ENCODE measurements at regions not wholly inside any gene's neighbourhood (a gene's known extent, or its start where the extent isn't known, plus 50 kb on each side); places are given as distances from the start of the nearest gene placed in this dataset.

DNA sequence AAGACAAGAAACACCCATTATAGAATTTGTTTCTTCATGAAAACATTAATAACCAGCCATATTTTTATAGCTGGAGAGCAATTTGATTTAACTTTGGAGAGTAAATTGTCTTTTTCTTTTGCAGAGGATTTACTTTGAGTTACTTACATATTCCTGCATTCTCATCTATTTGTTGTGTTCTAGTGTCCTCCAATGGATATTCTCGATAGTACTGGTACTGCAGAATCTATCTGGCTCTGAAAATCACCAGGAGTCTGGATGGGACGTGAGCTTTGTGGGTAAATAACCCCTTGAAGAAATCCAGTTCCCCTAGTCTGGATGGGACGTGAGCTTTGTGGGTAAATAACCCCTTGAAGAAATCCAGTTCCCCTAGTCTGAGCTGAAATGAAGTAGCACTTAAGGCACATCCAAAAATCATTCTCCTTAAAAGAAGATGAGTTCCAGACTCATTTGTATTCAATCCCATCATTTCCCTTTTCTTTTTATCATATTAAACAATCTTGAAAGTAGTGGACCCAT is 294.1 kb upstream of the UBE2E2 start:
- H3K36me3 Mint-ChIP-seq (ENCODE audit: low read depth): no peaks in the 10 kb centered on the region
- no peaks in the 10 kb centered on the region for H3K4me1 Mint-ChIP-seq (ENCODE audit: low read depth)
- no peak for DNase-seq (ENCODE audit: low spot score)
- H3K27ac Mint-ChIP-seq: no peak overlapping the region
- no peaks in the 10 kb centered on the region for H3K27me3 Mint-ChIP-seq (ENCODE audit: low read depth)
- no peaks in the 10 kb centered on the region for H3K9me3 Mint-ChIP-seq
- no peak overlapping the region for H3K4me3 Mint-ChIP-seq

DNA sequence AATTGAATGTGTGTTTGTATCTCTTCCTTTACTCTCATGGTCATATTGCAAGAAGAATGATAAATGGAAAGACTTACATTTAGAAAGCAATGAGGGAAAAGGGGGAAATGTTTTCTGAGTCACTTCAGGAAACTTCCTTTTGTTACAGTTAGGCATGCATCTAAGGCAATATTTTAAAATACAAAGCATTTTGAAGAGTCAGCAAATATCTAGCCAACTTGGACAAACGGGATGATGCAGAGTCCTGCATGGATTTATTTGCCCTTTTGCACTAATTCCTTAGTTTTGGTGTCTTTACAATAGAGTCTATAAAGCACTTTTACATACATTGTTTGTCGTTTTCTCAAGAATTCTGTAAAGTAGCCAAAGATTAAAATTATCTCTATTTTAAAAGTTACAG is 286.2 kb upstream of the UBE2E2 start:
- Mint-ChIP-seq H3K9me3 (no peaks in the 10 kb centered on the region), H3K27me3 (ENCODE audit: low read depth) (no peaks in the 10 kb centered on the region), H3K27ac (no peak overlapping the region), H3K4me1 (ENCODE audit: low read depth) (no peaks in the 10 kb centered on the region), H3K36me3 (ENCODE audit: low read depth) (no peaks in the 10 kb centered on the region), H3K4me3 (no peak overlapping the region)
- DNase-seq (ENCODE audit: low spot score): no peak

DNA sequence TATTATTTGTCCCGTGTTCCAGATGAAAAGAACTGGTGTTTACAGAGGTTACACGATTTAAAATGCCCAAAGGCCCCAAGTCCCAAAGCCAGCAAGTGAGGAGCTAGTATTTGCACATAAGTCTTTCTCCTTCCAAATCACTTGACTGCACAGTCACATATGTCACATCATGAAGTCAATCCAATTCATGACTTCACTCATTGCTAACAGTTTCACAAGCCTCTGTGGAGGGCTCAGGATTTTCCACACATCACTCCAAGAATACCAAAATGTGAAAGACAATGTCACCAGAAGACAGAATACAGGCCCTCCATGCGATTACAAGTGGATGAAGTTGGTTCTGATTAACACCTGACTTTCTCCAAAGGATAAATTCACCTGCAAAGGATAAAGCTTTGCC is 283.1 kb upstream of the UBE2E2 start:
- Mint-ChIP-seq H3K4me1 (ENCODE audit: low read depth) (no peaks in the 10 kb centered on the region), H3K9me3 (no peaks in the 10 kb centered on the region), H3K27me3 (ENCODE audit: low read depth) (no peaks in the 10 kb centered on the region), H3K36me3 (ENCODE audit: low read depth) (no peaks in the 10 kb centered on the region), H3K27ac (no peak overlapping the region), H3K4me3 (no peak overlapping the region)
- DNase-seq (ENCODE audit: low spot score): no peak

DNA sequence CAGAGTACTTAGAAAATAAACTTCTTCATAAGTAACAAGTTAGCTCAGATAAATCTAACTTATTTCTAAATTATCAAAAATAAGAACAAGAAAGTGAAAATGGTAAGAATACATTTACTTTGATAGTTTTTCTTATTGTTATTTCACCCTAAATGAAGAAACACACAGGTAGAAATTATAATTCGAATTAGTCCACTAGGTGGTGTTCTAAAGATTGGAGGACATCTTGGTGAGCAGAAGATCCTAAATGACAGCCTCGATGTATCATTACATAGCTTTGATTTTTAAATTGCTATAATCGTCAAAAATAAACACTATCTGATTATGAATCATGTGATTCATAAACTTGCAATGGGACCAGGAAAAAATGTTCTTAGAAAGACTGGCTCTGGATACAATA is 280.8 kb upstream of the UBE2E2 start:
- no peak for DNase-seq (ENCODE audit: low spot score)
- H3K9me3 Mint-ChIP-seq: no peaks in the 10 kb centered on the region
- no peak overlapping the region for H3K4me3 Mint-ChIP-seq
- no peaks in the 10 kb centered on the region for H3K27me3 Mint-ChIP-seq (ENCODE audit: low read depth)
- no peaks in the 10 kb centered on the region for H3K4me1 Mint-ChIP-seq (ENCODE audit: low read depth)
- H3K36me3 Mint-ChIP-seq (ENCODE audit: low read depth): no peaks in the 10 kb centered on the region
- H3K27ac Mint-ChIP-seq: no peak overlapping the region

DNA sequence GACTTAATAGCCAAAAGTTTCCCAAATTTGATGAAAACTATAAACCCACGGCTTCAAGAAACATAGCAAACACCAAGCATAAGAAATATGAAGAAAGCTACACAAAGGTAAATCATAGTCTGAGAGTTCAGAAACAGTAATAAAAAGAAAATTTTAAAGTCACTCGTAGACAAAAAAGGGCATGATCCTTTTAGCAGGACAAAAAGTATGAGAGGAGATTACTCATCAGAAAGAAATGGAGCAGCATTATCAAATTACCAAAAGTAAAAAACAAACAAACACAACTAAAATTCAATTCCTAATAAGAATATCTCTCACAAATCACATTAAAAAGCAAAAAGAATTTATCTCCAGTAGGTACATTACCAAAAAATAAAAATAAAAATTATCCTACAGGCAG is 279.4 kb upstream of the UBE2E2 start:
- Mint-ChIP-seq H3K4me1 (ENCODE audit: low read depth) (no peaks in the 10 kb centered on the region), H3K36me3 (ENCODE audit: low read depth) (no peaks in the 10 kb centered on the region), H3K4me3 (no peak overlapping the region), H3K27ac (no peak overlapping the region), H3K27me3 (ENCODE audit: low read depth) (no peaks in the 10 kb centered on the region), H3K9me3 (no peaks in the 10 kb centered on the region)
- no peak for DNase-seq (ENCODE audit: low spot score)

DNA sequence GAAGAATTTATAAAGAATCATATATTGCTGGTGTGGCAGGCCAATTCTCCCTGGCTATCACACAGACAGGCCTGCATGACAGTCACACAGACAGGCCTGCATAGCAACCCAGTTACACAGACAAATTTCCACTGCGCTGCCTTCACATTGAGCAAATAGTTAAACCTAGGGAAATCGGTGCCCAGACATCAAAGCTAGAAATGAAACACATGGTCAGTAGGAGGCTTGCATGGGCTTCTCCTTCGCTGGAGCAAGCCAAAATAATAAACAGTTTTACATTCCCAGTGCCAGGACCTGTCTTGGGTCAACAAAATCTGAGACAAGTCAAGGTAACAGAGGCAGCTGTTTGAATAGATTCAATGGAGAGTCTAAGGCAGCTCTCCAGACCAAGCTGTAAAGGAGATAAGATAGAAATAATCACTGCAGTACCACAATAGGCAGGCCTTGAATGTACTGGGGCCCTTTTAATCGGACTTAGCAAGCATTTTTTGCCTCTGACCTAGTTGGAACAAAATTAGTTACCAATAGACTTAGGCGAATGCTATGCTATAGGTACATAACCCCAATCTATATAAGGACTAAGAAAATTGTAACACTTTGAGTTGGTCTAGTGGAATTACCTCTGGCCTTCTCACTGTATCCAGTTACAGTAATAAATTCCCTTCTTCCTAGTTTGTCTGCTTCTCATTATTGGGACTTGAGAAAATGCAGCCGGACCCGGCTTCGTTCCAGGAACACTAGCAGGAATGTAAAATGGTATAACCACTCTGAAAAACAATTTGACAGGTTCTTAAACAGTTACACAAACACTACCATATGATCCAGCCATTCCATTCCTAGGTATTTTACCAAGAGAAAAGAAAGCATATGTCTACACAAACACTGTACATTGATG is 274.7 kb upstream of the UBE2E2 start:
- Mint-ChIP-seq H3K36me3 (ENCODE audit: low read depth) (no peaks in the 10 kb centered on the region), H3K4me3 (no peak overlapping the region), H3K9me3 (no peaks in the 10 kb centered on the region), H3K27me3 (ENCODE audit: low read depth) (no peaks in the 10 kb centered on the region), H3K27ac (no peak overlapping the region), H3K4me1 (ENCODE audit: low read depth) (no peaks in the 10 kb centered on the region)
- DNase-seq (ENCODE audit: low spot score): no peak

DNA sequence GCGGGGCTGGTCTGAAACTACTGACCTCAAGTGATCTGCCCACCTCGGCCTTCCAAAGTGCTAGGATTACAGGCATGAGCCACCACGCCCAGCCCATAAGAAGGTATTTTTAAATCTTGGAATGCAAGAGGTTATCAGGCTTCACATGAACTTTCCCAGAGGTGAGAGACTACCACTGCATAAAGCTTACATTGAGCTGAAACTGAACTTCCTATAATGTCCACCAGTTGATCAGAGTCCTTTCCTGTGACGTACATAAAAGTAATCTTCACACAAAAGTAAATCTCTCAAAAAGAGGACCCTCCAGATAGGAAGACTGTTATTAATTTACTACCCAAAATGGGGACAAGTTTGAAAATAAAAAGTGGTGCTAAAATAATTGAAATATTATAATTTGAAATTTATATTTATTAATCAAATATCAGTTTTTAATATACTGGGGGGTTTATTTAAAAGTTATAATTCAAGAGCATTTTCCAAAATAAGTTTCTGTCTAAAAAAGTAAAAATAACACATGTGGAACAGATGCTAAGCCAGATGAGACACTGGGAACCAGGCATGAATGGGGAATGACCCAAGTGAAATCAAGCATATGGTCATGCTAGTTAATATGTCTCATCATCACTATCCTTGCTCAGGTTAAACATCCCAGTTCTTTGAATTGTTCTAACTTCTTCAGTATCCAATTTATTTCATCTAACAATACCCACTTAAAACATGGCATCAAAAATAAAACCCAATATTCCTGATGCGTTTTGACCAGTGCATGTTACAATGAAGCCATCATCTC is 269.9 kb upstream of the UBE2E2 start:
- no peak for DNase-seq (ENCODE audit: low spot score)
- Mint-ChIP-seq H3K36me3 (ENCODE audit: low read depth) (no peaks in the 10 kb centered on the region), H3K4me3 (no peak overlapping the region), H3K9me3 (no peaks in the 10 kb centered on the region), H3K4me1 (ENCODE audit: low read depth) (no peaks in the 10 kb centered on the region), H3K27ac (no peak overlapping the region), H3K27me3 (ENCODE audit: low read depth) (no peaks in the 10 kb centered on the region)

DNA sequence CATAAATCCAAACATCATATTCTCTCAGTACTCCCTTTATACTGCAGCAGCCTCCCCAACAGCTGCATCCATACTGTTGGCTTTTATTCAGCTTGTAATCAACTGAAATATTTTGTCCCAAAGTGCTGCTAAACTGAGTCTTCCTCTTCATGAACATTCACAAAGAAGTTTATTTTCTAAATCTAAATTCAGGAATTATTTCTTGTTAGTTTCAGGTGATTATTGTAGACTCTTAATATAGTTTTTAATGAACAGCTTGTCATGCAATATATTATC is 269.3 kb upstream of the UBE2E2 start:
- no peaks in the 10 kb centered on the region for H3K9me3 Mint-ChIP-seq
- DNase-seq (ENCODE audit: low spot score): no peak
- H3K4me3 Mint-ChIP-seq: no peak overlapping the region
- no peak overlapping the region for H3K27ac Mint-ChIP-seq
- H3K27me3 Mint-ChIP-seq (ENCODE audit: low read depth): no peaks in the 10 kb centered on the region
- no peaks in the 10 kb centered on the region for H3K4me1 Mint-ChIP-seq (ENCODE audit: low read depth)
- H3K36me3 Mint-ChIP-seq (ENCODE audit: low read depth): no peaks in the 10 kb centered on the region

DNA sequence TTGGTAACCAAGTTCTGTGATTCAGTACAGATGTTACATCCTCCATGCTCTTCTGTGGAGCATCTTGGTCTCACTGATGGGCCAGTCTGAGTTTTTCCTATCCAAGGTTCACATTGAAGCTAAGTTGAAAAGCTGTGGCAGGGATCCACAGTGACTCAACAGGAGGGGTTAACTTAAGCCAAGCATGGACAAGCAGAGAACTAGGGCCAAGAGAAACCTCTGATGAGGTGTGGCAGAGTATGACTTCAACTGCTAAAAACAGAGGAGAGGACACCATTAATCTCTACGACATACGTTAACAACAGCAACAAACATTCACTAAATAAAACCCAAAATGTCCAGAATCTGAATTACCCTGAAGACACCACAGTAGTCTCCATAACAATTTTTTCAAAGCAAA is 268.1 kb upstream of the UBE2E2 start:
- Mint-ChIP-seq H3K27ac (no peak overlapping the region), H3K9me3 (no peaks in the 10 kb centered on the region), H3K27me3 (ENCODE audit: low read depth) (no peaks in the 10 kb centered on the region), H3K4me1 (ENCODE audit: low read depth) (no peaks in the 10 kb centered on the region), H3K36me3 (ENCODE audit: low read depth) (no peaks in the 10 kb centered on the region), H3K4me3 (no peak overlapping the region)
- DNase-seq (ENCODE audit: low spot score): no peak

DNA sequence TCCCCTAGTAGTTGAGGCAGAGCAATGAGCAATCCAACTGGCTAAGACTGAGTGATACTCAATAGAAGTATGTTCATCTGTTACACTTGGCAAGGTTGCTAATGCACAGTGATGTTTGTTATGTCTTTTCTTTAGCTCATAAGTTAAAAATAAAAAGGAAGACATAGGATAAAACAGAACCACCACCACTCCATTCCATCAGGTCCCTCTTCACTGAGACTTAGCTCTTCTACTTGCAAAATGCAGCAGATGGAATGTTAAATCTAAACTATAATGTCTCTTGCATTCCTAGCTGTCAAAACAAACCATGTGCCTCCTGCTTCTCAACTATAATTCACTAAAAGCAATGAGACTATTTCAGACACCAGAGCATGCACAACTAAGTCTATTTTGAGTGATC is 265.6 kb upstream of the UBE2E2 start:
- no peak overlapping the region for H3K4me3 Mint-ChIP-seq
- H3K4me1 Mint-ChIP-seq (ENCODE audit: low read depth): no peaks in the 10 kb centered on the region
- H3K27ac Mint-ChIP-seq: no peak overlapping the region
- DNase-seq (ENCODE audit: low spot score): no peak
- no peaks in the 10 kb centered on the region for H3K36me3 Mint-ChIP-seq (ENCODE audit: low read depth)
- H3K27me3 Mint-ChIP-seq (ENCODE audit: low read depth): no peaks in the 10 kb centered on the region
- no peaks in the 10 kb centered on the region for H3K9me3 Mint-ChIP-seq

DNA sequence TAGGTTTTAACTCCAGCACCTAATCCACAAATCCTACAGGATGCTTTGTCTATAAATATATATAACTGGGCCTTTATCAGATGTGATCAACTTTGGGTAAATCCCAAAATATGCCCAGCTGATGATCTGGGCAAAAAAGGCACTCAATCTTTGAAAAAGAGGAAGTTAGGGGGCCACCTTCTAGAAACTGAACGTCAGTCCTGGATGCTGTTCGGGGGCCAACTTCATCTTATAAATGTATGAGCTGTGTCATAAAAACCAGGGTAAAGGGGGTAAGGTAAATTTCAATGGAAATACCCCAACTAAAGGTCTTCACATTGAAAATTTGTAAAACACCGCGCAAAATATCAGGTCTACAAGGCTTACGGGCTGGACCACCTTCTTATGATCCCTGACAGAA is 264.4 kb upstream of the UBE2E2 start:
- Mint-ChIP-seq H3K27ac (no peak overlapping the region), H3K27me3 (ENCODE audit: low read depth) (no peaks in the 10 kb centered on the region), H3K9me3 (no peaks in the 10 kb centered on the region), H3K4me3 (no peak overlapping the region), H3K4me1 (ENCODE audit: low read depth) (no peaks in the 10 kb centered on the region), H3K36me3 (ENCODE audit: low read depth) (no peaks in the 10 kb centered on the region)
- DNase-seq (ENCODE audit: low spot score): no peak

DNA sequence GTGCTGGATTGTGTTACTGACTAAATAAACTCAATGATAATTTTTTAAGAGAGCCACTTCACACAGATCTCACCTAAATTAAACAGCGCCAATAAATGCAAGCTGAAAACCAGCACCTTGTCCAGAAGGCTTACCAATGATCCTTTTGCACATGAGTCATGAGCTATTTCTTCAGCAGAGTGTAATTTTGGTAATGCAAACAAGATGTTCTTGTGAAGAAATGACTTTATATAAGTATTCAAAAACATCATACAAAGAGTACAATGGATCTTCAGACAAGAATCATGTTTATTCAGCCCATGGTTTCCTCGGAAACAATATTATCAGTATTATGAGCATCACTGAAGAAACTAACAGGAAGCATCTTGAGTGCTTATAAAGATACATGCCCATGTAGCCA is 263.8 kb upstream of the UBE2E2 start:
- Mint-ChIP-seq H3K27ac (no peak overlapping the region), H3K9me3 (no peaks in the 10 kb centered on the region), H3K4me1 (ENCODE audit: low read depth) (no peaks in the 10 kb centered on the region), H3K36me3 (ENCODE audit: low read depth) (no peaks in the 10 kb centered on the region), H3K4me3 (no peak overlapping the region), H3K27me3 (ENCODE audit: low read depth) (no peaks in the 10 kb centered on the region)
- no peak for DNase-seq (ENCODE audit: low spot score)

DNA sequence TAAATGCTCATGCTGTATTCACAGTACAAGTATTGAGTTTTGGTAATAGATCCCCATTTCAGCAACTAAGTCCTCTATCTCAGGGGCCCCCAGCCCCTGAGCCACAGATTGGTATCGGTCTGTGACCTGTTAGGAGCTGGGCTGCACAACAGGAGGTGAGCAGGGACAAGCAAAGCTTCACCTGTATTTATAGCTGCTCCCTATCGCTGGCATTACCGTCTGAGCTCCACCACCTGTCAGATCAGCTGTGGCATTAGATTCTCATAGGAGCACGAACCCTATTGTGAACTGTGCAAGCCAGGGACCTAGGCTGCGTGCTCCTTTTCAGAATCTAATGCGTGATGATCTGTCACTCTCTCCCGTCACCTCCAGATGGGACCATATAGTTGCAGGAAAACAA is 262.8 kb upstream of the UBE2E2 start:
- no peaks in the 10 kb centered on the region for H3K4me1 Mint-ChIP-seq (ENCODE audit: low read depth)
- no peak overlapping the region for H3K27ac Mint-ChIP-seq
- DNase-seq (ENCODE audit: low spot score): no peak
- no peak overlapping the region for H3K4me3 Mint-ChIP-seq
- H3K27me3 Mint-ChIP-seq (ENCODE audit: low read depth): no peaks in the 10 kb centered on the region
- H3K36me3 Mint-ChIP-seq (ENCODE audit: low read depth): no peaks in the 10 kb centered on the region
- no peaks in the 10 kb centered on the region for H3K9me3 Mint-ChIP-seq

DNA sequence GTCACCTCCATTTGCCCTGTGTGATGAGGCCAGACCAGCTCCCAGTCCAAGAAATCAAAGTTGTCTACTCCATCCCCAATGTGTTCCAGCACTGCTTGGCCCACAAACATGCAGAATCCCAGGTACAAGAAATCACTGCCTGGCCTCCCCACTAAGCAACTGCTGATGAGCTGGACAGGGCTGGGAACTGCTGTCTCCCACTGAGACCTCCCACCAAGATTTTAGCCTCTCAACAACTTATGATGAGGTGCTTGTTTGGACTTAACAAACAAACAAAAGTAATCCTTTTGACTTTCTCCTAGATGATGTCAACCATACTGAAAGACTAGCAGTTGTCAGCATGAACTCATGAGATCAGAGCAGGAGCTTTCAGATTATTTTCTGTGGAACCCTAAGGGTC is 260.1 kb upstream of the UBE2E2 start:
- Mint-ChIP-seq H3K36me3 (ENCODE audit: low read depth) (no peaks in the 10 kb centered on the region), H3K27me3 (ENCODE audit: low read depth) (no peaks in the 10 kb centered on the region), H3K27ac (no peak overlapping the region), H3K4me1 (ENCODE audit: low read depth) (no peaks in the 10 kb centered on the region), H3K9me3 (no peaks in the 10 kb centered on the region), H3K4me3 (no peak overlapping the region)
- no peak for DNase-seq (ENCODE audit: low spot score)

All from T-helper 2 cell treated with Interferon-gamma antibody and Interleukin-4, amounts not matched to agents 5 μg/mL and 100 μg/mL, for 36 hours (primary cell).